ENCODE measurements at regions not wholly inside any gene's neighbourhood (a gene's known extent, or its start where the extent isn't known, plus 50 kb on each side); places are given as distances from the start of the nearest gene placed in this dataset.

DNA sequence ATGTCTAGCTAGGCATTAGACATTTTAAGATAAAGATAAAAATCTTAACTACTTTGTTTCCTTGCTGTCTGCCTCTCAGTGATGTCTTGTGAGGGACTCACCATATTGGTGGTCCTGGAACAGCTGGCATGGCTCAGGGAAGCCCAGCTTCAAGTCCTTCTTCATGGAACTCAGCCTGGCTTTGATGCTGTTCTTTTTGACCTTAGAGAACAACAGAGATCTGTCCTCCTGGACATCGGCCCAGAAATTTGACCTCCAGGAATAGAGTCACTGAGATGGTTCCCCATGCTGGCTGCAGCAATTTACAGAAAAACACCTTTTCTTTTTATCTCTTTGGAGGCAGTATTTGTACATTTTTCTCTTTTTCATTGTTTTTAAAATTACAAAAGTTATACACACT, 235.5 kb upstream of the WWC1 start:
- Histone ChIP-seq H3K27me3 (ENCODE audit: low read depth, low read length) (no peaks in the 10 kb centered on the region), H3K4me3 (ENCODE audit: low read depth in 1 of 2, low read length in 2 of 2) (no peak overlapping the region), H3K36me3 (ENCODE audit: control insufficient read depth in 1 of 2, insufficient read depth in 2 of 2, low read length in 2 of 2) (no peaks in the 10 kb centered on the region), H3K9me3 (ENCODE audit: control insufficient read depth in 1 of 2, low read length in 2 of 2) (no peaks in the 10 kb centered on the region), H3K27ac (ENCODE audit: low read length) (no peak overlapping the region), H3K4me1 (ENCODE audit: control insufficient read depth in 1 of 2, insufficient read depth in 2 of 2, low read length in 2 of 2) (no peaks in the 10 kb centered on the region)

DNA sequence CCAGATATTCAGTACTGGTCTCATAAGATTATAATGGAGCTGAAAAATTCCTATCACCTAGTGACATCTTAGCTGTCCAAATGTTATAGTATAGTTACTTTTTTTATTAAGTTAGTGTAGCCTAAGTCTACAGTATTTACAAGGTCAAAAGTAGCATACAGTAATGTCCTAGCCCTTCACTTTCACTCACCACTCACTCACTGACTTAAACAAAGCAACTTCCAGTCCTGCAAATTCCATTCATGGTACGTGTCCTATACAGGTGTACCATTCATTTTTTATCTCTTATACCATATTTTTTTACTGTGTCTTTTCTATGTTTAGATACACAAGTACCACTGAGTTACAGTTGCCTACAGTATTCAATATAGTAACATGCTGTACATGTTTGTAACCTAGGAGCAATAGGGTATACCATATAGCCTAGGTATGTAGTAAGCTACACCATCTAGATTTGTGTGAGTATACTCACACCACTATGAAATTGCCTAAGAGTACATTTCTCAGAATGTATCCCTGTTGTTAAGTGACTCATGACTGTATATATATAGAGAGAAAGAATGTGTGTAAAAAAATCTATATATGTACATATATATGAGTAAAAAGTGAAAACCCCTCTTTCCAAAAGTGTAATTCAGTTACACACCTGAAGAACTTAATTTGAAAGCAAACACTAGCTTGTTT, 234.8 kb upstream of the WWC1 start:
- no peaks in the 10 kb centered on the region for H3K9me3 ChIP-seq (ENCODE audit: control insufficient read depth in 1 of 2, low read length in 2 of 2)
- H3K27me3 ChIP-seq (ENCODE audit: low read depth, low read length): no peaks in the 10 kb centered on the region
- no peaks in the 10 kb centered on the region for H3K4me1 ChIP-seq (ENCODE audit: control insufficient read depth in 1 of 2, insufficient read depth in 2 of 2, low read length in 2 of 2)
- H3K27ac ChIP-seq (ENCODE audit: low read length): no peak overlapping the region
- no peaks in the 10 kb centered on the region for H3K36me3 ChIP-seq (ENCODE audit: control insufficient read depth in 1 of 2, insufficient read depth in 2 of 2, low read length in 2 of 2)
- H3K4me3 ChIP-seq (ENCODE audit: low read depth in 1 of 2, low read length in 2 of 2): no peak overlapping the region

DNA sequence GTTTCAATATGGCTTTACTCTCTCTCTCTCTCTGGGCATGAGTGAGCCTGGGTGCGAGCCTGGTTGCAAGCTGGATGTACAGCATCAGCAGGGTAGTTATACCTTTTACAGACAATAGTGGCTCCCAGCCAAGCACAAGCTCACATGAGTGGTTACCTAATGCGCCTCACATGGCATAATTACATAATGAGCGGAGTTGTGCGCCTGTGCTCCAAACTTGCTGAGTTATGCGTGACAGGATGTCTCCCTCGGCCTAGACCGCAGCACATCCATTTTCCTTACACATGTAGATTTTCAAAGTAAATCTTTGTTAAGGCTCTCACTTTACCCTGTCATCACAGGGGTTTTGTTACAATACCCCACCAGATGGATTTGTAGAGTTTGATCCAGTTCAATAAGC, 233.5 kb upstream of the WWC1 start:
- Histone ChIP-seq H3K4me3 (ENCODE audit: low read depth in 1 of 2, low read length in 2 of 2) (no peak overlapping the region), H3K27me3 (ENCODE audit: low read depth, low read length) (no peaks in the 10 kb centered on the region), H3K4me1 (ENCODE audit: control insufficient read depth in 1 of 2, insufficient read depth in 2 of 2, low read length in 2 of 2) (no peaks in the 10 kb centered on the region), H3K36me3 (ENCODE audit: control insufficient read depth in 1 of 2, insufficient read depth in 2 of 2, low read length in 2 of 2) (no peaks in the 10 kb centered on the region), H3K9me3 (ENCODE audit: control insufficient read depth in 1 of 2, low read length in 2 of 2) (no peaks in the 10 kb centered on the region), H3K27ac (ENCODE audit: low read length) (no peak overlapping the region)

DNA sequence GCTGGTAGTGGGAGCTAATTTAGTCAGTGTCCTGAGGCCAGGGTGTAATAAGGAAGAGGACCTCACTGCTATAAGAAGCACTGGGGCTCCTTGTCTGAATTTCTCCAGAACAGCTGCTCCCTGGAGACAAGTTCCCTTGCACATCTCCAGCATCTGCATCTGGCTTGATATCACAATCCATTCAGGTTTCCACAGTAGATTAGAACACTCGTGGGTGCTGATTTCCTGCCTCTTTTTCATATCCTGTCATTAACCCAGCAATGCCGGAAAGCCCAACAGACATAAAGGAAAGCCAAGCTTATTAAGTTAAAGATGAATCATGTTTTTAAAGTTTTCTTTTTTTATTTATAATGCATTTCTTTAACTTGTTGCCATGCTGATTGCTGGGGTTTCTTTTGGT, 232.3 kb upstream of the WWC1 start:
- Histone ChIP-seq H3K27me3 (ENCODE audit: low read depth, low read length) (no peaks in the 10 kb centered on the region), H3K9me3 (ENCODE audit: control insufficient read depth in 1 of 2, low read length in 2 of 2) (no peaks in the 10 kb centered on the region), H3K4me3 (ENCODE audit: low read depth in 1 of 2, low read length in 2 of 2) (no peak overlapping the region), H3K36me3 (ENCODE audit: control insufficient read depth in 1 of 2, insufficient read depth in 2 of 2, low read length in 2 of 2) (no peaks in the 10 kb centered on the region), H3K4me1 (ENCODE audit: control insufficient read depth in 1 of 2, insufficient read depth in 2 of 2, low read length in 2 of 2) (no peaks in the 10 kb centered on the region), H3K27ac (ENCODE audit: low read length) (no peak overlapping the region)

- Histone ChIP-seq H3K36me3 (ENCODE audit: control insufficient read depth in 1 of 2, insufficient read depth in 2 of 2, low read length in 2 of 2) (no peaks in the 10 kb centered on the region), H3K9me3 (ENCODE audit: control insufficient read depth in 1 of 2, low read length in 2 of 2) (no peaks in the 10 kb centered on the region), H3K27ac (ENCODE audit: low read length) (no peak overlapping the region)
Observed at GRCh38 chr5:168062239-168062638, 229.2 kb upstream of the WWC1 start.

GRCh38 chr5:168064457-168064856, 227.0 kb upstream of the WWC1 start:
- no peaks in the 10 kb centered on the region for H3K9me3 ChIP-seq (ENCODE audit: control insufficient read depth in 1 of 2, low read length in 2 of 2)
- H3K4me1 ChIP-seq (ENCODE audit: control insufficient read depth in 1 of 2, insufficient read depth in 2 of 2, low read length in 2 of 2): no peaks in the 10 kb centered on the region
- no peaks in the 10 kb centered on the region for H3K27me3 ChIP-seq (ENCODE audit: low read depth, low read length)
- H3K36me3 ChIP-seq (ENCODE audit: control insufficient read depth in 1 of 2, insufficient read depth in 2 of 2, low read length in 2 of 2): no peaks in the 10 kb centered on the region
- H3K27ac ChIP-seq (ENCODE audit: low read length): no peak overlapping the region
- H3K4me3 ChIP-seq (ENCODE audit: low read depth in 1 of 2, low read length in 2 of 2): no peak overlapping the region

More at GRCh38 chr5:168062239-168062638, 229.2 kb upstream of the WWC1 start:
- no peaks in the 10 kb centered on the region for H3K27me3 ChIP-seq (ENCODE audit: low read depth, low read length)
- no peak overlapping the region for H3K4me3 ChIP-seq (ENCODE audit: low read depth in 1 of 2, low read length in 2 of 2)
- H3K4me1 ChIP-seq (ENCODE audit: control insufficient read depth in 1 of 2, insufficient read depth in 2 of 2, low read length in 2 of 2): no peaks in the 10 kb centered on the region

- Histone ChIP-seq H3K27ac (ENCODE audit: low read length) (no peak overlapping the region), H3K36me3 (ENCODE audit: control insufficient read depth in 1 of 2, insufficient read depth in 2 of 2, low read length in 2 of 2) (no peaks in the 10 kb centered on the region), H3K4me1 (ENCODE audit: control insufficient read depth in 1 of 2, insufficient read depth in 2 of 2, low read length in 2 of 2) (no peaks in the 10 kb centered on the region), H3K4me3 (ENCODE audit: low read depth in 1 of 2, low read length in 2 of 2) (no peak overlapping the region), H3K27me3 (ENCODE audit: low read depth, low read length) (no peaks in the 10 kb centered on the region), H3K9me3 (ENCODE audit: control insufficient read depth in 1 of 2, low read length in 2 of 2) (no peaks in the 10 kb centered on the region)
Observed at GRCh38 chr5:168064933-168065622, 226.4 kb upstream of the WWC1 start.

GRCh38 chr5:168066536-168067208, 224.8 kb upstream of the WWC1 start:
- no peaks in the 10 kb centered on the region for H3K9me3 ChIP-seq (ENCODE audit: control insufficient read depth in 1 of 2, low read length in 2 of 2)
- H3K4me3 ChIP-seq (ENCODE audit: low read depth in 1 of 2, low read length in 2 of 2): no peak overlapping the region
- H3K4me1 ChIP-seq (ENCODE audit: control insufficient read depth in 1 of 2, insufficient read depth in 2 of 2, low read length in 2 of 2): no peaks in the 10 kb centered on the region
- H3K27ac ChIP-seq (ENCODE audit: low read length): no peak overlapping the region
- no peaks in the 10 kb centered on the region for H3K36me3 ChIP-seq (ENCODE audit: control insufficient read depth in 1 of 2, insufficient read depth in 2 of 2, low read length in 2 of 2)
- no peaks in the 10 kb centered on the region for H3K27me3 ChIP-seq (ENCODE audit: low read depth, low read length)

DNA sequence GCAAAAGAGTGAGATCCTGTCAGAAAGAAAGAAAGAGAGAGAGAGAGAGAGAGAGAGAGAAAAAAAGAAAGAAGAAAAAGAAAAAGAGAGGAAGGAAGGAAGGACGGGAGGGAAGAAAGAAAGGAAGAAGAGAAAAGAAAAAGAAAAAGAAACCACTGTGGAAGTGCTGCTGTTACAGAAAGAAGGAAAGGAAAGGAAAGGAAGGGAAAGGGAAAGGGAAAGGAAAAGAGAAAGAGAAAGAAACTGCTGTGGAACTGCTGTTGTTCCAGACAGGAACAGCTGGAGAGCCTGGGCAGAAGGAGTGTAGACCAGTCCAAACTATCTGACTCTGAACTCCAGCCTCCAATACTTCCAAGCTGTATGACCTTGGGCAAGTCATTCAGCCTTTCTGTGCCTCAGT, 220.7 kb upstream of the WWC1 start:
- Histone ChIP-seq H3K4me3 (ENCODE audit: low read depth in 1 of 2, low read length in 2 of 2) (no peak overlapping the region), H3K4me1 (ENCODE audit: control insufficient read depth in 1 of 2, insufficient read depth in 2 of 2, low read length in 2 of 2) (no peaks in the 10 kb centered on the region), H3K9me3 (ENCODE audit: control insufficient read depth in 1 of 2, low read length in 2 of 2) (no peaks in the 10 kb centered on the region), H3K27ac (ENCODE audit: low read length) (no peak overlapping the region), H3K36me3 (ENCODE audit: control insufficient read depth in 1 of 2, insufficient read depth in 2 of 2, low read length in 2 of 2) (no peaks in the 10 kb centered on the region), H3K27me3 (ENCODE audit: low read depth, low read length) (no peaks in the 10 kb centered on the region)

GRCh38 chr5:168072665-168073064, 218.8 kb upstream of the WWC1 start:
- H3K4me3 ChIP-seq (ENCODE audit: low read depth in 1 of 2, low read length in 2 of 2): no peak overlapping the region
- H3K4me1 ChIP-seq (ENCODE audit: control insufficient read depth in 1 of 2, insufficient read depth in 2 of 2, low read length in 2 of 2): no peaks in the 10 kb centered on the region
- H3K27me3 ChIP-seq (ENCODE audit: low read depth, low read length): no peaks in the 10 kb centered on the region
- no peak overlapping the region for H3K27ac ChIP-seq (ENCODE audit: low read length)
- H3K36me3 ChIP-seq (ENCODE audit: control insufficient read depth in 1 of 2, insufficient read depth in 2 of 2, low read length in 2 of 2): no peaks in the 10 kb centered on the region
- H3K9me3 ChIP-seq (ENCODE audit: control insufficient read depth in 1 of 2, low read length in 2 of 2): no peaks in the 10 kb centered on the region

DNA sequence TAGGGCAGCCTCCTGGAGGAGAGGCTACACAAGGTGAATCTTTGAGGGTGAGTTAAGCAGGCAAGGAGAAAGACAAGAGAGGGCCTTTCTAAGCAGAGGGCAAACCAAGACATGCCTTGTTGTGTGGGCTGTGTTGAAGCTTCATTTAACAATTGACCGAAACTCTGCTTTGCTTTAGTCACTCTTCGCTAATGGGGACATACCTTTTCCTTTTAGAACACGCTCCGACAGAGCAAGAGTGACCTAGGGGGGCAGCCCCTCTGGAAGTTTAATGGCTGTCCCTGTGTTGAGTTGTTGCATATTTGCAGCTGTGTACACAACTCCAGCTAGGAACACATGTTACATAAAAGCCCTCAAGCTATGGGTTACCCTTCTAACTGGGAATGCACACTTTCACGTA, 218.1 kb upstream of the WWC1 start:
- Histone ChIP-seq H3K36me3 (ENCODE audit: control insufficient read depth in 1 of 2, insufficient read depth in 2 of 2, low read length in 2 of 2) (no peaks in the 10 kb centered on the region), H3K4me3 (ENCODE audit: low read depth in 1 of 2, low read length in 2 of 2) (no peak overlapping the region), H3K4me1 (ENCODE audit: control insufficient read depth in 1 of 2, insufficient read depth in 2 of 2, low read length in 2 of 2) (no peaks in the 10 kb centered on the region), H3K9me3 (ENCODE audit: control insufficient read depth in 1 of 2, low read length in 2 of 2) (no peaks in the 10 kb centered on the region), H3K27me3 (ENCODE audit: low read depth, low read length) (no peaks in the 10 kb centered on the region), H3K27ac (ENCODE audit: low read length) (no peak overlapping the region)

Data from muscle layer of duodenum (tissue), 2 donors.